GM19025 (cell line): ENCODE measurements at regions not wholly inside any gene's neighbourhood (a gene's known extent, or its start where the extent isn't known, plus 50 kb on each side); places are given as distances from the start of the nearest gene placed in this dataset.
"Not testable (repeated sequence)": the region's sequence is repeated elsewhere in the genome, so short reads cannot be mapped to it uniquely, and the experiment has no call there.

Experiments
- ATAC-seq: cut with Tn5 transposase; IDR thresholded peaks from one replicate; pipeline ENCODE4 v1.9.1; 2021; ENCODE audit warnings: mild to moderate bottlenecking, low read depth, moderate library complexity; ENCODE audit not compliant: unreplicated experiment

DNA sequence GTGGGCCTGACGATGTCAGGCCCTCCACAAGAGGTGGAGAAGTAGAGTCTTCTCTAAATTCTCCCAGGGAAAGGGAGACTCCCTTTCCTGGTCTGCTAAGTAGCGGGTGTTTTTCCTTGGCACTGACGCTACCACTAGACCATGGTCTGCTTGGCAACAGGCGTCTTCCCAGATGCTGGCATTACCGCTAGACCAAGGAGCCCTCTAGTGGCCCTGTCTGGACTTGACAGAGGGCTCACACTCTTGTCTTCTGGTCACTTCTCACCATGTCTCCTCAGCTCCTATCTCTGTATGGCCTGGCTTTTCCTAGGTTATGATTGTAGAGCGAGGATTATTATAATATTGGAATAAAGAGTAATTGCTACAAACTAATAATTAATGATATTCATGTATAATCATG lies 51.1 kb upstream of the RASSF6 start:
- ATAC-seq: not testable (repeated sequence)

DNA sequence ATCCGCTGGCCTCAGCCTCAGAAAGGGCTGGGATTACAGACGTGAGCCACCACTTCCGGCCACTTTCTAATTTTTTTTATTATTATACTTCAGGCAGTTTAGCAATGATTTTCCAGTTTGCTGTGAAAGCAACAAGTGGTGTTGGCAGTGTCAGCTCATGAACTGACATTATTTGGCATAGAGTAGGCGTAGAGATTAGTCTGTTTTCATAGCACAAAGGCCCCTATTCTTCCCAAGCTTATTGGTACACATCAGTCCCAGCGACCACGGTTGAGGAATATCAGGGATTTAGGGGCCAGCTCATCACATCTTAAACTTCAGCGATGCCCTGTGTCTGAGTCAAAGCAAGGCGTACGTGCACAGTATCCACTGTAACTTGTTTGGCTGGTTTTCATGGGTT lies 53.0 kb upstream of the RASSF6 start:
- no peak for ATAC-seq

DNA sequence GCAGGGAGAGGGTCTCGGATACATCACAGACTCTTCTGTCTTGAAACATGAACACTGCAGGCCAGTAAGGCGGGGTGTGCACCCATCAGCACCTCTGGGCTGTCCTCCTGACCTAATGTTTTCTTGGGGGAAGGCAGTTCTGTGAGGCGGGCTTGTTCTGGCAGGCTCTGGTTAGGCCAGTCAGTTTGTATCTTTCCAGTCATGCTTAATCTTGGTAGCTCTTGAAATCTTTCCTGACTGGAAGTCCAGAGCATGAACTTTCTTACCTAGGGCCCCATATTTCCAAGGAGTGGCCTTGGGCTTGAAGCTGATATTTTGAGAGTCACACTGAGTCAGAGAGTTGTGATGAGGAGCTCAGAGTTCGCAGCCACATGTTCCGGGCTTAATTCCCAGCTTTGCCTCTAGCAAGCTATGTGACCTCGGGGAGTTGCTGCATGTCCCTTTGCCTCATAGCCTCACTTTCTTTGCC lies 54.2 kb upstream of the RASSF6 start:
- ATAC-seq: no peak

DNA sequence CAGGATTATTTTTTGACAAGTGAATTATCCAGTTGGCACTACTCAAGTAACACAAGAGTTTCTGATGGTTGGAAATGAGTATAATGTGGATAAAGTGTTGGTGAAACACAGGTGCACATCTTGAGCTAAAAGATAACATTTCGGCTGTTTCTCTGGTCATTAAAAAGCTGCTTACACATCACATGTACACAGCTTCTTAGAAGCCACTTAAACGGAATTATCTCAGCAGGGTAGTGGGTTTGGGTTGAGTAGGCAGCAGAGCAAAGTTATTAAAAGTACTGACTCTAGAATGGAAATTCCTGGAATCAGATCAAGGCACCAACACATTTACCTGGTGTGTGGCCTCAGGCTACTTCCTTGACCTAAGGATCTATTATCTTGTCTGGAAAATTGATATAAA lies 55.4 kb upstream of the RASSF6 start:
- no peak for ATAC-seq

DNA sequence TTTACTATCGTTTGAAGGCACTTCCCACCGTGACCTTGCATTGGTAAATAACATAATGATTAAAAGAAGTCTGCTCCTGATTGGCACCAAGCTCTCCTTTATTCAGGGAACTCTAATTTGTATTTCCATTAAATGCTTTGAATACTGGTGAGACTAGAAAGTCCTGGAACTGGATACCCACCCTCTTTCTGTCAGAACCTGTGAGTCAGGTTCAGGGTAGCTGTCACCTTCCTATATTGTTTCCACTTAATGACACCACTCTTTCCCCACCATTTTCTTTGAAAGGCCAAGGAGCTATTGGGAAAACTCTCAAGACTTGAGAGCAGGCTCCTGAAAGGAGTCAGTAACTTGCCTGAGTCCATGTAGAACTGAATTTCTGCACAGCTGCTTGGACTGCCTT lies 55.9 kb upstream of the RASSF6 start:
- no peak for ATAC-seq

DNA sequence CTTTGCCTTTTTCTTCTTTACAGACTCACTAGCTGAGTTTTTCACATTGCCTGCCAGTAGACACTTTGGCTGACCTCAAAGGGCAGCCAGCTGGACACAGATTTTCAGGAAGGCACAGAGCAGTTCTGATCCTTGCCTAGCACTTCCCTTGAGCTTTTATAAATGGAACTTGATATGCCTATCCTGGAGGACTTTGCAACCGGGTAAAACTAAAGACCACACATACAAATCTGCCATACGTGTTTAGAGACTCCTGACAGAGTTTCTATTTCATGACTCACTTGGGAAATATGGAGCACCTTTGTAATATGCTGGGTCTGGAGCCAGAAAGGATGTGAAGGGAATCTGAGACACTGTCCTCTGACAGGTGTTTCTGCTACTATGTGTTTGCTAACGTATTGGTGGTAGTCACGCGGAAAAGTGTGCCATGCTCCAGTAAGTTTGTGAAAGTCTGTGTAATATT lies 56.7 kb upstream of the RASSF6 start:
- peak; percentile 58 for ATAC-seq

DNA sequence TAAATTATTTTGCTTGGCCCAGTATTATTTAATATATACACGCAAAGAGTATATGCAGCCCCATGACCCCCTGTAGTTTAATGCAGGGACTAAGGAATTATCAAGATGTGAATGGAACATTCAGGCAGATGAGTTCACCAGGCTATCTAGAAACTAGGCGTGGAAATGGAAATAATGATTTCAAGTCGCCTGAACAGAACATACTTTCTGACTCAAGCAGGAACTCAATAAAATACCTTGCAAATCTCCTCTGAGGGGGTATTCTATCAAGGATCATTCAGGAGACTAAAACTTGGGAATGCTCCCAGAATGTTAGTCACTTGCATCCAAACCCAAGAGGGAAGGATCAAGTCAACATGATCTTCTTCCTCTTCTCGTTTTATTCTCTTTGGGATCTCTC lies 59.6 kb upstream of the RASSF6 start:
- ATAC-seq: no peak

DNA sequence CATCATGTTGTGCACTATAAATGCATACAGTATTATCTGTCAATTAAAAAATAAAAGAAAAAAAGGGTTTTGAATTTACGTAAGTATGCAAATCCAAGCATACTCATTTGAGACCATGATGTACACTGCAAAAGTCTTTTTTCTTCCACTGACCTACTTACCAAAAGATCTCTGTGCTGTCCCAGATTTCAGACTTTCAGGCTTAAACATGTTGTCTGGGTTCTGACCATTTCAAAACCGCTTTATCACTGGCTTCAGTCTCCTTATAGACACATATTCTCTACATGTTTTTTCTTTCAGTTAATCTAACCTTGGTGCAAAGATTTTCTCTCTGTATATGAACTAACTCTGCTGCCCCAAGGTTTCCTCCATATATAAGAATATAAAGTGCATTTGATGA lies 58.6 kb upstream of the CXCL8 start:
- ATAC-seq: no peak

DNA sequence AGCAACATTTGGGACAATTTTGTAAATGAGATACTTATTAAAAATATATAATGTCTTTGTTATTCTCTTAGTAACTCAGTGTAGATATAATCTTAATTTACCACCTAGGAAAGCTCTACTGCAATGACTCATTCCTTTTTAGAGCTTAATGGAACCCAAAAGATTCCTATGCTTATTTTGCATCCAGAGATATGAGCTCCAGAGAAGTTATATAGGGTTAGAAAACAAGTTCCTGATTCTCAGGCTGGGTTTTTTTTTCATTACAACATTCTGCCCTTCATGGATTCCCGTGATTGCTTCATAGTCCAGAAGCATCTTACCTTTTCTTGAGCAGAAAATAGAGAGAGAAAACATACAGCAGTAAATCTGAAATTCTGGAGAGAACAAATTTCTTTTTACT lies 57.9 kb upstream of the CXCL8 start:
- ATAC-seq: no peak

DNA sequence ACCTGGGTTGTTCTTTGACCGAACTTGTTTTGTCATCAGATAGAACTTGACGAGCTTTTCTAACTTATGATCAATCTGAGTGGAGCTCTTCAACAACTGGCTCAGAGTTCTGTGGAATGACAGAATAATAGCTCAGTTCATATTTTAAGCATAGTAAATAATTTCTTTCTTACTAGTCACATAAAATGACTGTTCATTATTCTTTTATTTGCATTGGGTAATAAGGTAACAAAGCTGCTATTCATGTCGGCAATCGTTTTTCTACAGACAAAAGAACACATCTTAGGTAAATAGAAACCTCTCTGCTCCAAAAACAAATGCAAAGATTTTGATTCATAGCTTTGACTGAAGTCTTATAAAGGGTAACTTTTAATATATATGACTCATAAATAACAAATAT lies 57.3 kb upstream of the CXCL8 start:
- no peak for ATAC-seq

DNA sequence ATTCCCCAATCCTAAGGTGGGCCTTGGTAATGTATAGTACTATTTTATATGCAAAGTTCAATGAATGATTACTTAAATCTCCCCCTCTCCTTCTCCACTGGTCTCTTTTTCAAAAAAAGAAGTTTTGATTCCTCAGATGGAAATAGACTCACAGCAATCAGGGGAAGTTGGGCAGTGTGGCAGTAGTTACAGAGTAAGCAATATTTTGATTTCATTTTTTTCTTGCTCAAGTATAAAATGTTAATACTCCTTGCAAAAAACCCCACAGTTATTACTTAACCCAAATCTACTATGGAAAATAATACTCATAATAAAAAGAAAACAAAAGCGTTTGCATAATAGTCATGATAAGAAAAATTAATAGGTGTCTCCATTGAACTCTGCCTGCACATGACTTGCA lies 56.9 kb upstream of the CXCL8 start:
- ATAC-seq: no peak

DNA sequence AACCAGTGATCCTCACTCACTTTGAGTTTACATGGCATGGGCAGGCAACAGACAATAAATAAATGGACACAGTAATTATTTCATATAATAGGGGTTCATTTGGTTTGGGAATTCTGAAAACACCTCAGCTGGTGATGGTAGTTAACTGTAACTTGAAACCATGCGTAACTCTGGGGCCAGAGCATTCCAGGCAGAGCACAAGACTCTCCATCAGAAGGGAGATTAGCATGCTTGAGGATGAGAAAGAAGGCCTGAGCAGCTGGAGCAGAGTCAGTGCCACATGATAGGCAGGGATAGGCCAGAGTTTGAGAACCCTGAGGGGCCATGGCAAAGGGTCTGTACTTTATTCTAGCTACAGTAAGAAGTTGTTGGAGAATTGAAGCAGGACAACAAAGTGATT lies 56.3 kb upstream of the CXCL8 start:
- no peak for ATAC-seq

DNA sequence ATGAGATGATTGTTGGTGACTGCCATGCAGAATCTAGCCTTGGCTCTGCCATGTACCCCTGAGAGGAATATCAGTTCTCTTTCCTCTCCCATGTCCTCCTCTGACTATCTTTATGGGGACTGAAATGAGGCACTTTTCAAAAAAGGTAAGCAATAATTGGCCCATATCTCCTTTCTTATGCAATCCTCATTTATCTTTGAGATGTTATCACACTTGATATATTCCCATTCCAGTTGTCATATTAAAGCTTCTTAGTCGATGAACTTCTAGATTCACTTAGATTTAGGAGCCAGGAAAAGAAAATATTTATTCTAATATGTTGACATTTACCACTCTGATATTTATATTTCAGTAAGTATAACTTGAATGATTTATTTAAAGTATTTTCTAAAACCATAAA lies 55.3 kb upstream of the CXCL8 start:
- ATAC-seq: no peak

DNA sequence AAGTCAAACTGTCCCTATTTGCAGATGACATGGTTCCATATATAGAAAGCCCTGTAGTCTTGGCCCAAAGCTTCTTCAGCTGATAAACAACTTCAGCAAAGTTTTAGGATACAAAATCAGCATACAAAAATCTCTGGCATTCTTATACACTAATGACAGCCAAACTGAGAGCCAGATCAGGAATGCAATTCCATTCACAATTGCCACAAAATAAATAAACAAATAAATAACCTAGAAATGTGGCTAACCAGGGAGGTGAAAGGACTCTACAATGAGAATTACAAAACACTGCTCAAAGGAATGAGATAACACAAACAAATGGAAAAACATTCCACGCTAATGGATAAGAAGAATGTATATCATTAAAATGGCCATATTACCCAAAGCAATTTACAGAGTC lies 52.9 kb upstream of the CXCL8 start:
- ATAC-seq: no peak

DNA sequence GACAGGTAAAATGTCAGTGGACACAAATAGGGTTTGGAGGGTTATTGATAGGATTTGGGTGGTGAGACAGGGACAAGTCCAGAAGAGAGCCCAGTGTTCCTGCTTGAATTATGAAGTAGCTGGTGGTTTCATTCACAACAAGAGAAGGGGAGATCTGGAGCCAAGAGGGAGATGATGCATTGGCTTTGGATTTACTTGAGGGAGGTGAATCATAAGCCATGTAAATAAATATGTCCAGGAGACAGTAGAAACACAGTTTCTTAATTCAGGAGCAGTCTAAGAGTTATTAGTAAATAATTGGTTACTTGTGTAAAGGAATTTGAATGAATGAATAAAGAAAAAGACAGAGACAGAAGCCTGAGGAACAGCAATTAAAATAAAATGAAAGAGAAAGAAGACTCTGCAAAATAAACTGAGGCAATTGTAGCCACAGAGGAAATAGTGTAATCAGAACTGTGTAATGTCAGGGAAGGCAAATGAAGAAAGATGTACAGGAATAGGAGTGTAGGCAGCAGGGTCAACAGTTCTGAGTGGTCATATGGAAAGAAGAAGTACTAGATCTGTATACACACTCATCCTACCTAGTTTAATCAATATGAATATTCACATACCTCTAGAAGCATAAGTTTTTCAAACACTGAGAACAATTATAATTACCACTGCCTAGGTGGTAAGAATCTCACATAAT lies 50.2 kb upstream of the CXCL8 start:
- no peak for ATAC-seq
